ENCODE measurements at regions not wholly inside any gene's neighbourhood (a gene's known extent, or its start where the extent isn't known, plus 50 kb on each side); places are given as distances from the start of the nearest gene placed in this dataset.

GRCh38 chr2:173715441-173715840 is 249.7 kb downstream of the SP3 start:
- TF ChIP-seq, protein P1, sequence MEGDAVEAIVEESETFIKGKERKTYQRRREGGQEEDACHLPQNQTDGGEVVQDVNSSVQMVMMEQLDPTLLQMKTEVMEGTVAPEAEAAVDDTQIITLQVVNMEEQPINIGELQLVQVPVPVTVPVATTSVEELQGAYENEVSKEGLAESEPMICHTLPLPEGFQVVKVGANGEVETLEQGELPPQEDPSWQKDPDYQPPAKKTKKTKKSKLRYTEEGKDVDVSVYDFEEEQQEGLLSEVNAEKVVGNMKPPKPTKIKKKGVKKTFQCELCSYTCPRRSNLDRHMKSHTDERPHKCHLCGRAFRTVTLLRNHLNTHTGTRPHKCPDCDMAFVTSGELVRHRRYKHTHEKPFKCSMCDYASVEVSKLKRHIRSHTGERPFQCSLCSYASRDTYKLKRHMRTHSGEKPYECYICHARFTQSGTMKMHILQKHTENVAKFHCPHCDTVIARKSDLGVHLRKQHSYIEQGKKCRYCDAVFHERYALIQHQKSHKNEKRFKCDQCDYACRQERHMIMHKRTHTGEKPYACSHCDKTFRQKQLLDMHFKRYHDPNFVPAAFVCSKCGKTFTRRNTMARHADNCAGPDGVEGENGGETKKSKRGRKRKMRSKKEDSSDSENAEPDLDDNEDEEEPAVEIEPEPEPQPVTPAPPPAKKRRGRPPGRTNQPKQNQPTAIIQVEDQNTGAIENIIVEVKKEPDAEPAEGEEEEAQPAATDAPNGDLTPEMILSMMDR (IDR thresholded peaks at IDR 0.05), result no peak
- no peak for TF ChIP-seq POLR2A (IDR thresholded peaks at IDR 0.05)
